ENCODE measurements at regions not wholly inside any gene's neighbourhood (a gene's known extent, or its start where the extent isn't known, plus 50 kb on each side); places are given as distances from the start of the nearest gene placed in this dataset.
"Not testable (repeated sequence)": the region's sequence is repeated elsewhere in the genome, so short reads cannot be mapped to it uniquely, and the experiment has no call there.

DNA sequence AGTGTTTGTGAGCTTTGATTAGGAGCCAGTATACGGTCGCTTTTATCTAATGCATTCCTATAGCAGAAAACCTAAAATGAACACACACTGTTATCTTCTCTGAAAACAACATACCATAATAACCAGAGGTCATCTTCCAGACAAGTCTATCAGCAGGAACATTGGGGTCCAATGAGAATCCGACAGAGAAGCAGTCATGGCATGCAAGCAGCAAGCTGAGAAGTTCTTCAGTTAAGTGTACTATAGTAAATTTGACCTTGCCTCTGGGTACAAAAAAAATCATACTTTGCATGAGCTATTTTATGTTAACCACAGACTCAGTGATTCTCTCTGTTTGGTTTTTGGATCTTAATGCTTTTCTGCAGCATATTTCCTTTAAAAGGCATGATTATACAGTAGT is 1505.1 kb downstream of the PCDH9 start:
- ATAC-seq (ENCODE audit: low FRiP score) (no peak), DNase-seq (no peak)
- Histone ChIP-seq H3K4me3 (ENCODE audit: low read length in 2 of 2) (no peak overlapping the region), H3K27ac (ENCODE audit: low read depth in 1 of 2, low read length in 2 of 2) (no peak overlapping the region), H3K27me3 (ENCODE audit: control insufficient read depth in 1 of 2, insufficient read depth in 2 of 2, low read length in 1 of 2) (no peaks in the 10 kb centered on the region), H3K36me3 (ENCODE audit: control insufficient read depth in 1 of 2, insufficient read depth in 2 of 2, low read length in 1 of 2) (no peaks in the 10 kb centered on the region), H3K9me3 (ENCODE audit: control insufficient read depth, low read length) (no peaks in the 10 kb centered on the region), H3K4me1 (ENCODE audit: control insufficient read depth in 1 of 2, insufficient read depth in 2 of 2, low read length in 2 of 2) (no peaks in the 10 kb centered on the region)
- WGBS, 2 donors = 29 to 40% methylated on average over 3 of the region's 3 CpGs
- intact Hi-C loops (cut with DNase I) = no loop called here

DNA sequence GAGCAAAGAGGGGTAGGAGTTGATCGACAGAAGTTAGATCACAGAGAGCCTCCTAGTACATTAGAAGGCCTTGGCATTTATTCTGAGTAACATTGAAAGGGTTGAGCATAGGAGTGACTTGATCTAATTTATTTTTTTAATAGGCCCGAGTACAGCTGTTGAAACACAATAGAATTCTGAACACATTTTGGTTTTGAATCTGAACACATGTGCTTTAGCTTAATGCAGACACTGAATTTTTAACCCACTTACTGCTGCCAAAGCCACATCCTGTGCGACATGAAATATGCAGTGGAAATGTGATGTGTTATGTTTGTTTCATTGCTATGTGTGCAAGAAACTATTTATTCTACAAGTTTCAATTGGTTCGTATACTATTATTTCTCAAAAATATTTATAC is 1505.9 kb downstream of the PCDH9 start:
- Histone ChIP-seq H3K4me1 (ENCODE audit: control insufficient read depth in 1 of 2, insufficient read depth in 2 of 2, low read length in 2 of 2) (no peaks in the 10 kb centered on the region), H3K9me3 (ENCODE audit: control insufficient read depth, low read length) (no peaks in the 10 kb centered on the region), H3K27me3 (ENCODE audit: control insufficient read depth in 1 of 2, insufficient read depth in 2 of 2, low read length in 1 of 2) (no peaks in the 10 kb centered on the region), H3K4me3 (ENCODE audit: low read length in 2 of 2) (no peak overlapping the region), H3K36me3 (ENCODE audit: control insufficient read depth in 1 of 2, insufficient read depth in 2 of 2, low read length in 1 of 2) (no peaks in the 10 kb centered on the region), H3K27ac (ENCODE audit: low read depth in 1 of 2, low read length in 2 of 2) (no peak overlapping the region)
- no peak for ATAC-seq (ENCODE audit: low FRiP score)
- whole genome bisulfite sequencing, 2 donors = 58 to 66% methylated on average over 4 of the region's 4 CpGs
- DNase-seq = no peak
- intact Hi-C loops (cut with DNase I) = no loop called here

DNA sequence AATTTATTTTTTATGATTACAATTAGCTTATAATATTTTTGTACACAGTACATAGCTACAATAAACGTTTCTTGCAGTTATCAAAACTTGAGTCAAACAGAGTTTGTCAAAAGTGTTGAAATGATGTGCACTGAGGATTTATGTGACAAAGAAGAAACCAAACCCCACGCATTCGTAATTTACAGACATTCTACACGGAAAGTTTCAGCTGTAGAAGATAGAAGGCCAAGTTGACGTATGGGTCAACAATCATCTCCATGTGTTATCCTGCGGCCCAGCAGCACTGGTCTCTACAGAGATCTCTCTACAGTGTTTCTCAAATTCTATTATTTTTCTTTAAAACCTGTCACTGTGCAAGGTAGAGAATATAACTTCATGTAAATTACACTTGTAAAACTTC is 1507.6 kb downstream of the PCDH9 start:
- no peaks in the 10 kb centered on the region for H3K27me3 ChIP-seq (ENCODE audit: control insufficient read depth in 1 of 2, insufficient read depth in 2 of 2, low read length in 1 of 2)
- H3K4me3 ChIP-seq (ENCODE audit: low read length in 2 of 2) = no peak overlapping the region
- ATAC-seq (ENCODE audit: low FRiP score) = no peak
- DNase-seq = no peak
- H3K36me3 ChIP-seq (ENCODE audit: control insufficient read depth in 1 of 2, insufficient read depth in 2 of 2, low read length in 1 of 2) = no peaks in the 10 kb centered on the region
- no peaks in the 10 kb centered on the region for H3K4me1 ChIP-seq (ENCODE audit: control insufficient read depth in 1 of 2, insufficient read depth in 2 of 2, low read length in 2 of 2)
- no peaks in the 10 kb centered on the region for H3K9me3 ChIP-seq (ENCODE audit: control insufficient read depth, low read length)
- H3K27ac ChIP-seq (ENCODE audit: low read depth in 1 of 2, low read length in 2 of 2) = no peak overlapping the region
- WGBS, 2 donors = 61 to 73% methylated on average over 6 of the region's 6 CpGs
- intact Hi-C loops (cut with DNase I) = no loop called here

DNA sequence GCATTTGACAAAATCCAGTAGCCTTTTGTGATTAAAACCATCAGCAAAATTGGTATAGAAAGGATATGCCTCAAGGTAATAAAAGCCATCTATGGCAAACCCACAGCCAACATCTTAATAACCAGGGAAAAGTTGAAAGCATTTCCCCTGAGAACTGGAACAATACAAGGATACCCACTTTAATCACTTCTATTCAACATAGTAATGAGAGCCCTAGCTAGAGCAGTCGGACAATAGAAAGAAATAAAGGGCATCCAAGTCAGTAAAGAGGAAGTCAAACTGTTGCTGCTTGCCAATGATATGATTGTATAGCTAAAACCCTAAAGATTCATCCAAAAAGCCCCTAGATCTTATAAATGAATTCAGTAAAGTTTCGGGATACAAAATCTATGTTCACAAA is 1510.3 kb downstream of the PCDH9 start:
- WGBS, 2 donors = 90 to 91% methylated on average over 2 of the region's 2 CpGs
- Histone ChIP-seq H3K9me3 (ENCODE audit: control insufficient read depth, low read length) (no peaks in the 10 kb centered on the region), H3K36me3 (ENCODE audit: control insufficient read depth in 1 of 2, insufficient read depth in 2 of 2, low read length in 1 of 2) (no peaks in the 10 kb centered on the region), H3K4me3 (ENCODE audit: low read length in 2 of 2) (no peak overlapping the region), H3K27me3 (ENCODE audit: control insufficient read depth in 1 of 2, insufficient read depth in 2 of 2, low read length in 1 of 2) (no peaks in the 10 kb centered on the region), H3K27ac (ENCODE audit: low read depth in 1 of 2, low read length in 2 of 2) (no peak overlapping the region), H3K4me1 (ENCODE audit: control insufficient read depth in 1 of 2, insufficient read depth in 2 of 2, low read length in 2 of 2) (no peaks in the 10 kb centered on the region)
- intact Hi-C loops (cut with DNase I) = no loop called here
- no peak for ATAC-seq (ENCODE audit: low FRiP score)
- no peak for DNase-seq

DNA sequence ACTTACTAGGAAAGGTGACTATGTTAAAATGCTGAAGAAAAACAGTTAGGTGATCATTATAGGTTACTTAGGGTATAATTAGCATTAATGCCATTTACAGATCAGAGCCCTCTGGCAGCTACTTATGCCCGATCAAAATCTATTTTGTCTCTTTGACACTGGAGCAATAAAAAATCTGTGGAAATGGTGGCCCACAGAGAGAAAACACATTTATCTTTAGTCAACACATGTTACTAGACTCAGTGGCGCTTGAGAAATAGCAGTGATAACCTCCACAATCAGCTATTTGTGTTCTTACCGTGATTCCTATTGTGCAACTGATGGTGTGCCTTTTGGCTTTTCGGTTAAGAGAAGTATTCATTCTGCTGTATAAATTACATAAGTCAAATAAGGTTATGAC is 1519.6 kb downstream of the PCDH9 start:
- Histone ChIP-seq H3K4me3 (ENCODE audit: low read length in 2 of 2) (no peak overlapping the region), H3K27ac (ENCODE audit: low read depth in 1 of 2, low read length in 2 of 2) (no peak overlapping the region), H3K4me1 (ENCODE audit: control insufficient read depth in 1 of 2, insufficient read depth in 2 of 2, low read length in 2 of 2) (no peaks in the 10 kb centered on the region), H3K36me3 (ENCODE audit: control insufficient read depth in 1 of 2, insufficient read depth in 2 of 2, low read length in 1 of 2) (no peaks in the 10 kb centered on the region), H3K27me3 (ENCODE audit: control insufficient read depth in 1 of 2, insufficient read depth in 2 of 2, low read length in 1 of 2) (no peaks in the 10 kb centered on the region), H3K9me3 (ENCODE audit: control insufficient read depth, low read length) (no peaks in the 10 kb centered on the region)
- intact Hi-C loops (cut with DNase I) = no loop called here
- no peak for DNase-seq
- WGBS, 2 donors = 61 to 78% methylated on average over 4 of the region's 4 CpGs
- no peak for ATAC-seq (ENCODE audit: low FRiP score)

DNA sequence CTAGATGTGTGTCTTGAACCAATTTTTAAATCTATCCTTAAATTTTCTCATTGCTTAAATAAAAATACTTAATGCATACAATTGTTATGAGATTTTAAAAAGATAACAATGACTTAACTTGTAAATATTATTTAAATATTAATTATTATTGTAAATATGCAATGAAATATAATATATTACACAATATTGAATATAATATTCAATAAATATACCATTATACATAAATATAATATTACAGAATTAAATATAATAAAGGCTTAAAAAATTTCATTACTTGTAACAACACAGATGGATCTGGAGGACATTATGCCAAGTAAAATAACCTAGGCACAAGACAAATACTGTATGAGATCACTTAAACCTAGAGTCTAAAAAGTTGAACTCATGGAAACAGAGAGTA is 1532.3 kb downstream of the PCDH9 start:
- H3K36me3 ChIP-seq (ENCODE audit: control insufficient read depth in 1 of 2, insufficient read depth in 2 of 2, low read length in 1 of 2) = no peaks in the 10 kb centered on the region
- no peak for ATAC-seq (ENCODE audit: low FRiP score)
- intact Hi-C loops (cut with DNase I) = no loop called here

DNA sequence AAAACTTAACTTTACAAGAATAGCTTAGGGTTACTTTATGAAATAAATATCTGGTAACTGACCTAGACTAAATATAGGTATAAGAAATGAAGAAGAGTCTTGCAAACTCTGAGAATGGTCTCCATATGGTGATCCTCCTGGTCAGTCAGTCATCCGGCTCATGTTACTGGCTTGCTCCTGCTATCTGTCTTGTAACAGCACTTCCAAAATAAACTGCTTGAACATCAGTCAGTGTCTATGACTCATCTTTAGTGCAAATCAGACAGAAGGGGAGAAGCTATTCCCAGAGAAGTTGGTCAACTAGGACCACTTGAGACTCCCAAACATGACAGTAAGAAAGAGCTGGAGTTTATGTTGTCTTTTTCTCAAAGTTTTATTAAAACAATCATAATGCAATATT is 1550.9 kb downstream of the PCDH9 start:
- WGBS, 2 donors = 78 to 84% methylated on average over 1 of the region's 1 CpG
- no peak for DNase-seq
- H3K27ac ChIP-seq (ENCODE audit: low read depth in 1 of 2, low read length in 2 of 2) = no peak overlapping the region
- no peak for ATAC-seq (ENCODE audit: low FRiP score)
- no peak overlapping the region for H3K4me3 ChIP-seq (ENCODE audit: low read length in 2 of 2)
- intact Hi-C loops (cut with DNase I) = no loop called here
- H3K27me3 ChIP-seq (ENCODE audit: control insufficient read depth in 1 of 2, insufficient read depth in 2 of 2, low read length in 1 of 2) = no peaks in the 10 kb centered on the region
- H3K36me3 ChIP-seq (ENCODE audit: control insufficient read depth in 1 of 2, insufficient read depth in 2 of 2, low read length in 1 of 2) = no peaks in the 10 kb centered on the region
- H3K4me1 ChIP-seq (ENCODE audit: control insufficient read depth in 1 of 2, insufficient read depth in 2 of 2, low read length in 2 of 2) = no peaks in the 10 kb centered on the region
- H3K9me3 ChIP-seq (ENCODE audit: control insufficient read depth, low read length) = no peaks in the 10 kb centered on the region

More for the DNA sequence above, 1532.3 kb downstream of the PCDH9 start:
- DNase-seq = no peak
- H3K27me3 ChIP-seq (ENCODE audit: control insufficient read depth in 1 of 2, insufficient read depth in 2 of 2, low read length in 1 of 2) = no peaks in the 10 kb centered on the region
- H3K4me3 ChIP-seq (ENCODE audit: low read length in 2 of 2) = no peak overlapping the region
- no peaks in the 10 kb centered on the region for H3K4me1 ChIP-seq (ENCODE audit: control insufficient read depth in 1 of 2, insufficient read depth in 2 of 2, low read length in 2 of 2)
- no peak overlapping the region for H3K27ac ChIP-seq (ENCODE audit: low read depth in 1 of 2, low read length in 2 of 2)
- no peaks in the 10 kb centered on the region for H3K9me3 ChIP-seq (ENCODE audit: control insufficient read depth, low read length)

DNA sequence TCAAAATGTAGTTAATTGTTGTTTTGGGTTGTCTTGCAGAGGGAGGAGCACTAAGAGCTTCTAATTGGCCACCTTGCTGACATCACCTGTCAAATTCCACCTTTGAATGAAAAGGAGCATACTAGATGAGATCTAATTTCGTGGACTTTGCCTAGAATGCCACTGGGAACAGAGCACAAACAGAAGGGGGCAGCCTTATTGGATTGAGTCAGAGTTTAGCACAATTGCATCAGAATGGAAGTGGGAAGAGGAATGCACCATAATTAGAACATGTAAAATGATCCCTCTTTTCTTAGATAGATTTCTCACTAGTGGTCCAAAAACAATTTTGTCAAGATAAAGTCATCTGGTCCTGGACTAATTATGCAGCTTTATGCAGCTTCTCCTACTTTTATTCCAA is 1552.2 kb downstream of the PCDH9 start:
- WGBS, 2 donors = 59 to 64% methylated on average over 1 of the region's 1 CpG
- H3K4me1 ChIP-seq (ENCODE audit: control insufficient read depth in 1 of 2, insufficient read depth in 2 of 2, low read length in 2 of 2) = no peaks in the 10 kb centered on the region
- no peaks in the 10 kb centered on the region for H3K36me3 ChIP-seq (ENCODE audit: control insufficient read depth in 1 of 2, insufficient read depth in 2 of 2, low read length in 1 of 2)
- intact Hi-C loops (cut with DNase I) = no loop called here
- ATAC-seq (ENCODE audit: low FRiP score) (no peak), DNase-seq (no peak)
- no peaks in the 10 kb centered on the region for H3K9me3 ChIP-seq (ENCODE audit: control insufficient read depth, low read length)
- no peaks in the 10 kb centered on the region for H3K27me3 ChIP-seq (ENCODE audit: control insufficient read depth in 1 of 2, insufficient read depth in 2 of 2, low read length in 1 of 2)
- H3K4me3 ChIP-seq (ENCODE audit: low read length in 2 of 2) = no peak overlapping the region
- H3K27ac ChIP-seq (ENCODE audit: low read depth in 1 of 2, low read length in 2 of 2) = no peak overlapping the region

DNA sequence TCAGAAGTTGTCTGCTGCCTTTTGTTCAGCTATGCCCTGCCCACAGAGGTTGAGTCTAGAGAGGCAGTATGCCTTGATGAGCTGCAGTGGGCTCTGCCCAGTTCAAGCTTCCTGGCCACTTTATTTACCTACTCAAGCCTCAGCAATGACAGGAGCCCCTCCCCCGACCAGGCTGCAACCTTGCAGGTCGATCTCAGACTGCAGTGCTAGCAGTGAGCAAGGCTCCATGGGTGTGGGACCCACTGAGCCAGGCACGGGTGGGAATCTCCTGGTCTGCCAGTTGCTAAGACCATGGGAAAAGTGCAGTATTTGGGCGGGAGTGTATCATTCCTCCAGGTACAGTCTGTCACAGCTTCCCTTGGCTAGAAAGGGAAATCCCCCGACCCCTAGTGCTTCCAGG is 1554.8 kb downstream of the PCDH9 start:
- H3K4me3 ChIP-seq (ENCODE audit: low read length in 2 of 2); intact Hi-C loops (cut with DNase I); H3K9me3 ChIP-seq (ENCODE audit: control insufficient read depth, low read length); H3K36me3 ChIP-seq (ENCODE audit: control insufficient read depth in 1 of 2, insufficient read depth in 2 of 2, low read length in 1 of 2); H3K4me1 ChIP-seq (ENCODE audit: control insufficient read depth in 1 of 2, insufficient read depth in 2 of 2, low read length in 2 of 2); ATAC-seq (ENCODE audit: low FRiP score); H3K27ac ChIP-seq (ENCODE audit: low read depth in 1 of 2, low read length in 2 of 2); H3K27me3 ChIP-seq (ENCODE audit: control insufficient read depth in 1 of 2, insufficient read depth in 2 of 2, low read length in 1 of 2); DNase-seq: not testable (repeated sequence)
- WGBS, 2 donors = 83 to 88% methylated on average over 5 of the region's 5 CpGs
